GM21723 (cell line): ENCODE measurements at regions not wholly inside any gene's neighbourhood (a gene's known extent, or its start where the extent isn't known, plus 50 kb on each side); places are given as distances from the start of the nearest gene placed in this dataset.
"Not testable (repeated sequence)": the region's sequence is repeated elsewhere in the genome, so short reads cannot be mapped to it uniquely, and the experiment has no call there.

Experiments
- ATAC-seq: cut with Tn5 transposase; IDR thresholded peaks from one replicate; pipeline ENCODE4 v1.9.1; 2021; ENCODE audit warnings: mild to moderate bottlenecking, moderate library complexity; ENCODE audit not compliant: unreplicated experiment

DNA sequence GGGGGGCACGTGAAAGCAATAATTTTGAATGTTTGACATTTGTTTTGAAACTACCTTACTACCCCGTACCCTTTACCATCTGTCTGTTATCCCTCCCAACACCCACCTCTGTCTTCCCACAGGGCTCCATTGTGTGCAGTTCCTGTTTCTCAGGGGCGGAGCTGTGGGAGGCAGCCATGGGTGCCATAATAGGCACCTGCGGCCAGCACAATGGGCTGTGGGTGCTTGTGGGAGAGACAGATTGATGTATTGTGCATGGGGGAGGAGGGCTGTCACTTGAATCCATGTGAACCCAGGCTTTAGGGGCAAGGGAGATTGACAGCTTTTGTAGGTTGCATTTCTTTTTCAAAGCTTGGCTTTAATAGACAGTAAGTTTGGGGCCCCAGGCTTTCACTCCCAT lies 122.6 kb upstream of the CXorf66 start:
- no peak for ATAC-seq

DNA sequence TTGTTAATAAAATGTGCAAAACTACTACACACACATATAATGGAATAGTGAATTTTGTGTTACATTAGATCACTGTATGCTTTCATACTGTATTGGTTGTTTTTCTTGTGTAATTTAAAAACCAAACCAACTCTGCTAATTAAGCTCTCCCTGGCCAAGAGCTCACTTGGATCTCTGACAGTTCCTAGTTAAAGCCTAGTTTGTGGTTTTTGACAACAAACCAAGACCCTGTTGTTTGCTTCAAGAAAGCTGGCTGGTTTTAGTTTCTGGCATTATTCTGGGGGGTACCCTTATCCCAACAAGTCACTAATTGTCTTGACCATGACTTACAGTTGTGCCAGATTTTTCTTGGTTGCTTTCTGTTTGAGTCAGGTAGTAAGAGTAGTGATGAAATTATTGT lies 121.4 kb upstream of the CXorf66 start:
- no peak for ATAC-seq

DNA sequence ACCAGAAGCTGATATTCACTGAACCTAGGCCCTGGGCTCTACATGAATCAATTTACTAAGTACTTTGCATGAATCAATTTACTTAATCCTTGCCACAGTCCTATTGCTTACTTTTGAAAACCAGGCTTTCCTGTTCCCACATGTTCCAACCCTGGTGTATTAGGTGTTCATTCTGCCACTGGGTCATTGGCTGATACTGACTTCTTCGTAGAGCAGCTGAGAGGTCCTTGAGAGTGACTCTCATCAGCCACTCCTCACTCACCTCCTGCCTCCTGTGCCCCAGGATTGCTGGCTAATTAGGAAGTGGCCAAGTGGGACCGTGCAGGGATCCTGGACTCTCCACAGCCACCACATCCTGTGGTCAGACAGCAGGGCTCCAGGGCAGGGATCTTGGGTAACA lies 109.5 kb upstream of the CXorf66 start:
- ATAC-seq: not testable (repeated sequence)

DNA sequence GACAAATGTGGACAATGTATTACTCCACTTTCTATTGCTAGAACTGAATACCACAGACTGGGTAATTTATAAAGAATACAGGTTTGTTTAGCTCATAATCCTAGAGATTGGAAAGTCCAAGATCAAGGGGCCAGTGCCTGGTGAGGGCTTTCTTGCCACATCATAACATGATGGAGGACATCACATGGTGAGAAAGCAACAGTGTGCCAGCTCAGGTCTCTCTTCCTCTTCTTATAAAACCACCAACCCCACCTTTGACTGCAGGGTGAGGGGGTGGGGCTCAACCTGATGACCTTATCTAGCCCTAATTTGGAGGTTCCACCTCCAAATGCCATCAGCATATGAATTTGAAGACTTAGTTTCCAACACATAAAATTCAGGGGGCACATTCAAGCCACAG lies 105.7 kb upstream of the CXorf66 start:
- ATAC-seq: no peak

DNA sequence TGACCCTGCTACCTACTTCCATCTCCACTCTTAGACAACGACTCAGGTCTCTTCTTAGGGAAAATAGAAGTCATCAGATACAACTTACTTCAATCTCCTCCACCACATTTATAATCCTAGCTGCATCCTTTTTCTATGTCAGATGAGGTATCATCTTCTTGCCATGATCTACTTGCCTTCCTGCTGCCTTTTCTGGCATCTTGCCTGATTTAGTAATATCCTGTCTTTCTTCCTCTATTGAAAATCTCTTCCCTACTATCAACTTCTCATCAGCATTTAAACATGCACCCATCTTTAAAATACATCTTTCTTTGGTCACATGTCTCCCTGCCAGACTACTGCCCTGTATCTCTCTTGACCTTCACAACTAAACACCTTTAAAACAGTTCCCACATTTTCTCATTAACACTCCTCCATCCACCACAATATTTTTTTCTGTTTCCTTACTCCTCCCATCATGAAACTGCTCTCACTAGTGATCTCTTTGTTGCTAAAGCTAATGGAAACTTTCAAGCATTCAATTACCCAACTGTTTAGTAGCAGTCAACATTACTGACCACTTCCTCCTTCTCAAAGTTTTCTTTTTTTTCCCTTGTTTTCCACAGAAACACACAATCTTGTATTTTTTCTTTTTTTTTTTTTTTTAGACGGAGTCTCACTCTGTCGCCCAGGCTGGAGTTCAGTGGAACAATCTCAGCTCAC lies 100.8 kb upstream of the CXorf66 start:
- no peak for ATAC-seq

GRCh38 chrX:140064993-140065392 lies 99.7 kb upstream of the CXorf66 start:
- no peak for ATAC-seq

DNA sequence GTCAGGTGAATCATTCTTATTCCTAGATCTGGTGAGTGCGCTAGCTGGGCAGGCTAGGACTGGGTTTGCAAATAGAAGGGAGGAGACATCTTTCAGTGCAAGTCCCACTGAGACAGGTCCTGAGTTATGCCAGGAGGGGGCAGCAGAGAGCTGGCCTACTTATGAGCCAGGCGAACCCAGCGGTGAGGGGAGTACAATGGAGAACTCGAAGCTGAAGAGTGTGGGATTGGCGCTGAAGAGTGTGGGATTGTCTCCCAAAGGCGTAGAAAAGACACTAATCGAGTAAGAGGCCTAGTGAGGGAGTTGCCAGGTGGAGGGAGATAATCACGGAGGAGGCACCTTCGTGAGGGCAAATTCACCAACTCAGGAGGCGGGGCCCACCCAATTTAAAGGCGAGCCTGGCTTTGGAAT lies 91.7 kb upstream of the CXorf66 start:
- ATAC-seq: peak; percentile 96

DNA sequence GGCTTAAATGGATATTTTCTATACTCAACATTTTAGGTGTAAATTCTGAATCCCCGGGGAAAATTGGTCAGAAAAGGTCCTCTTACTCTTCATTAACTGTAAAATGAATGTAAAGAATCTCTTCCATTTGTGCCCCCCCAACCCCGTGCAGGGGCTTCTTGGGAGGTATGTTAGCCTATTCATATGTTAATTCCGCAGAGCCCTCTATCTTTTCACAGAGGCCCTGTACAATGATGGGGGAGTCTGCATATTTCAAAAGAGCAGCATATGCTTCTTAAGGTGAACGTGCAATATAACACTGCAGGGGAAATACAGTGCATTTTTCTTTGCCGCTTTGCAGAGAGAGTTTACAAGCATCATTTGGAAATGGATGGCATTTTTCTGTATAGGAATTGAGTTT lies 88.5 kb upstream of the CXorf66 start:
- ATAC-seq: no peak

DNA sequence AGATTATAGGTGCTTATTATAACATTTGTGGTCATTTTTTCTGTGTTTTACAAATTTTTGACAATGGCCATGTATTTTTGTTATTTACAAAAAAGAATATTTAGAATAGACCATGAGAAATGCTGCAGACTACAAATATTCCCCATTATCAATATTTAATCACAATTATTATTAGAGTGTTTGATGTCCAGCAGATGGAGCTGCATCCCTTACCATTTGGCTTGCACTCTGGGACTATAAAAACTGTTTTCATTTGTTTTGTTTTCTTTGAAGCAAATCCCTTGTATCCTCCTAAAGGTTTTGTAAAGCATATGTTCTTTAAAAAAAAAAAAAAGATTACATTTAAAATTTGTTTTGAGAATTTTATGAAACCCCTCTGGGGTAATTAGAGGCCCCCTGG lies 85.6 kb upstream of the CXorf66 start:
- no peak for ATAC-seq

GRCh38 chrX:140040386-140040785 lies 75.1 kb upstream of the CXorf66 start:
- ATAC-seq: no peak

GRCh38 chrX:140038842-140039241 lies 73.5 kb upstream of the CXorf66 start:
- ATAC-seq: no peak

DNA sequence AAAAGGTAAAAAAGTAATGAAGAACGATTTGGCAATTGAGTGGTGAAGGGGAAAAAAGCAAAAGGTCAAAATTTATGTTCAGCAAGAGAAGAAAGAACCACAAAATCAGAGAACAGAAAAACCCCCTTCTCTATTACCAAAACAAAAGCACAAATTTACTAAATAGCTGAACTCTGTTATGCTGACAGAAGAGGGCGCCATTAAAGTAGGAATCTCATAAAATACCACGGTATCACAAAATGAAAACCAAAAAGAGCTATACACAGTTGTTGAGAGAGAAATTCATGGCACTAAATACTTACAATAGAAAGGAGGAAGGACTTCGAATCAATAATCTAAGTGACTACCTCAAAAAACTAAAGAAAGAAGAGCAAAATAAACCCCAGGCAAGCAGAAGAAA lies 69.6 kb upstream of the CXorf66 start:
- no peak for ATAC-seq

DNA sequence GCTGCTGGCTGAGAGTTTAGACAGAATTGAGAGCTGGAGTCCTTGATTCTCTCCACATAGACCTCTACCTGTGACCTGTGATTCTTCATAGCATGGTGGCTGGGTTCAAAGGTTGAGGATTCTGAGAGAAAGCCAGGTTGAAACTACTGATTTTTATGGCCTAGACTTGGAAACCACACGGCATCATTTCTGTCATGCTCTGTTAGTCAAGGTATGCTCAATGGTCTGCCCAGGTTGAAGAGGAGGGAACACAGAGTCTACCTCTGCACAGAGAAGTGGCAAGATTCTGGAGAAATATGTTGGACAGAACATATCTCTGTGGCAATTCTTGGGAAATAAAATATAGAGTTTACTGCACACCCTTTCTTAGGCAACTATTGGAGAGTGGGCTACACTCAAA lies 57.2 kb upstream of the CXorf66 start:
- no peak for ATAC-seq

- not testable (repeated sequence) for ATAC-seq
Measured at GRCh38 chrX:140019134-140019533, 53.8 kb upstream of the CXorf66 start.
